SU-DHL-6 (cell line): ENCODE measurements at regions not wholly inside any gene's neighbourhood (a gene's known extent, or its start where the extent isn't known, plus 50 kb on each side); places are given as distances from the start of the nearest gene placed in this dataset.

ENCODE experiments used
- H2AFZ ChIP-seq: fragments of 200-600 bp; sonication (generic); 2 replicates; pipeline ENCODE4 v1.6.1; 2014; ENCODE audit warnings: low read depth, mild to moderate bottlenecking, moderate library complexity, mixed read lengths, antibody characterized with exemption, low read length; ENCODE audit not compliant: severe bottlenecking
- H3F3A ChIP-seq: fragments of 200-600 bp; shearing (Covaris generic); 2 replicates; pipeline ENCODE4 v1.6.0; 2016; ENCODE audit warnings: antibody characterized with exemption, mild to moderate bottlenecking; ENCODE audit not compliant: insufficient read depth
- H3K27ac ChIP-seq: fragments of 200-600 bp; sonication (generic); 2 replicates; pipeline ENCODE4 v1.5.1; 2016; ENCODE audit warnings: low read depth, mild to moderate bottlenecking, low read length, moderate library complexity, mixed read lengths
- H3K27me3 ChIP-seq: fragments of 200-600 bp; sonication (generic), shearing (Covaris generic); 2 replicates; pipeline ENCODE4 v1.6.0; 2014; ENCODE audit warnings: mild to moderate bottlenecking, low read length
- H3K36me3 ChIP-seq: fragments of 200-600 bp; sonication (generic); 2 replicates; pipeline ENCODE4 v1.6.1; 2014; ENCODE audit warnings: mild to moderate bottlenecking, low read length, mixed read lengths
- H3K4me2 ChIP-seq: fragments of 300-600, 200-600 bp; shearing (Covaris generic), sonication (generic); 2 replicates; pipeline ENCODE4 v1.6.0; 2014; ENCODE audit warnings: low read length, low read depth, mild to moderate bottlenecking; ENCODE audit not compliant: poor library complexity, severe bottlenecking
- H3K4me3 ChIP-seq: fragments of 200-600 bp; sonication (generic); 2 replicates; pipeline ENCODE4 v1.5.1; 2014; ENCODE audit warnings: antibody characterized with exemption, low read length, mild to moderate bottlenecking, mixed read lengths; ENCODE audit not compliant: insufficient read depth, poor library complexity, severe bottlenecking
- H3K79me2 ChIP-seq: fragments of 200-600 bp; sonication (generic); 2 replicates; pipeline ENCODE4 v1.6.1; 2014; ENCODE audit warnings: mild to moderate bottlenecking, low read length, moderate library complexity; ENCODE audit not compliant: insufficient read depth
- H3K9ac ChIP-seq: fragments of 200-600 bp; sonication (generic); 2 replicates; pipeline ENCODE4 v1.7.0; 2014; ENCODE audit warnings: mild to moderate bottlenecking, low read length
- H3K9me2 ChIP-seq: fragments of 200-600 bp; sonication (generic); replicated peaks from 2 replicates; pipeline ENCODE4 v1.6.1; 2014; ENCODE audit warnings: low read length; ENCODE audit not compliant: insufficient read depth
- H3K9me3 ChIP-seq: fragments of 200-600 bp; sonication (generic); 2 replicates; pipeline ENCODE4 v1.6.1; 2014; ENCODE audit warnings: low read length, mixed read lengths; ENCODE audit not compliant: insufficient read depth
- H4K20me1 ChIP-seq: fragments of 200-600 bp; sonication (generic); 2 replicates; pipeline ENCODE4 v1.6.1; 2014; ENCODE audit warnings: low read depth, mild to moderate bottlenecking, antibody characterized with exemption, low read length, moderate library complexity, mixed read lengths
- CTCF ChIP-seq: fragments of 200-600 bp; sonication (generic); IDR thresholded peaks from one replicate; pipeline ENCODE4 v1.5.1; 2017; ENCODE audit warnings: antibody characterized with exemption, mild to moderate bottlenecking, low read length, moderate library complexity; ENCODE audit not compliant: insufficient read depth, poor library complexity, severe bottlenecking
- EZH2phosphoT487 ChIP-seq: fragments of 200-600 bp; sonication (generic), shearing (Covaris generic); conservative IDR thresholded peaks from 2 replicates; pipeline ENCODE4 v1.6.1; 2018; ENCODE audit warnings: mild to moderate bottlenecking, antibody characterized with exemption, low read length, moderate library complexity, mixed read lengths

GRCh38 chr2:9778012-9778411 is 65.3 kb upstream of the TAF1B start:
- no peaks in the 10 kb centered on the region for H3K36me3 ChIP-seq
- peak; percentile 23 for TF ChIP-seq CTCF
- no peak for TF ChIP-seq EZH2phosphoT487
- no peak overlapping the region for H3K9ac ChIP-seq
- no peaks in the 10 kb centered on the region for H3K79me2 ChIP-seq
- no peaks in the 10 kb centered on the region for H3F3A ChIP-seq
- H3K4me2 ChIP-seq = no peak overlapping the region
- H4K20me1 ChIP-seq = no peaks in the 10 kb centered on the region
- no peak overlapping the region for H2AFZ ChIP-seq
- no peaks in the 10 kb centered on the region for H3K9me2 ChIP-seq
- no peak overlapping the region for H3K4me3 ChIP-seq
- H3K27ac ChIP-seq = no peak overlapping the region
- H3K9me3 ChIP-seq = no peaks in the 10 kb centered on the region
- H3K27me3 ChIP-seq = no peaks in the 10 kb centered on the region

GRCh38 chr2:9778471-9779316 is 64.6 kb upstream of the TAF1B start:
- Histone ChIP-seq H3K9me2 (no peaks in the 10 kb centered on the region), H3K4me2 (no peak overlapping the region), H3K36me3 (no peaks in the 10 kb centered on the region), H3K27me3 (no peaks in the 10 kb centered on the region), H3K79me2 (no peaks in the 10 kb centered on the region), H3F3A (no peaks in the 10 kb centered on the region), H4K20me1 (no peaks in the 10 kb centered on the region), H3K27ac (no peak overlapping the region), H2AFZ (no peak overlapping the region), H3K9me3 (no peaks in the 10 kb centered on the region), H3K9ac (no peak overlapping the region), H3K4me3 (no peak overlapping the region)
- TF ChIP-seq EZH2phosphoT487 = no peak
- no peak for TF ChIP-seq CTCF

GRCh38 chr2:9779596-9780264 is 63.5 kb upstream of the TAF1B start:
- Histone ChIP-seq H3K4me2 (no peak overlapping the region), H3K4me3 (no peak overlapping the region), H4K20me1 (no peaks in the 10 kb centered on the region), H3K9me3 (no peaks in the 10 kb centered on the region), H3K27me3 (no peaks in the 10 kb centered on the region), H3F3A (no peaks in the 10 kb centered on the region), H3K36me3 (no peaks in the 10 kb centered on the region), H2AFZ (no peak overlapping the region), H3K79me2 (no peaks in the 10 kb centered on the region), H3K27ac (no peak overlapping the region), H3K9me2 (no peaks in the 10 kb centered on the region), H3K9ac (no peak overlapping the region)
- TF ChIP-seq EZH2phosphoT487 (no peak), CTCF (no peak)
